HL-60 (cell line): ENCODE measurements at regions not wholly inside any gene's neighbourhood (a gene's known extent, or its start where the extent isn't known, plus 50 kb on each side); places are given as distances from the start of the nearest gene placed in this dataset.

Experiments used
- POLR2AphosphoS5 ChIP-seq: IDR thresholded peaks from 2 replicates; pipeline ENCODE4 v1.6.1; 2012; ENCODE audit warnings: low read depth
- TF ChIP-seq, protein P1 (sequence below): IDR thresholded peaks from one replicate; pipeline ENCODE4 v1.5.1; 2011; ENCODE audit warnings: low read length, control low read depth, inconsistent platforms; ENCODE audit not compliant: insufficient read depth
- TF ChIP-seq, protein P2 (sequence below): IDR thresholded peaks from 2 replicates; pipeline ENCODE4 v1.6.1; 2012; ENCODE audit warnings: low read depth; ENCODE audit not compliant: insufficient replicate concordance

DNA sequence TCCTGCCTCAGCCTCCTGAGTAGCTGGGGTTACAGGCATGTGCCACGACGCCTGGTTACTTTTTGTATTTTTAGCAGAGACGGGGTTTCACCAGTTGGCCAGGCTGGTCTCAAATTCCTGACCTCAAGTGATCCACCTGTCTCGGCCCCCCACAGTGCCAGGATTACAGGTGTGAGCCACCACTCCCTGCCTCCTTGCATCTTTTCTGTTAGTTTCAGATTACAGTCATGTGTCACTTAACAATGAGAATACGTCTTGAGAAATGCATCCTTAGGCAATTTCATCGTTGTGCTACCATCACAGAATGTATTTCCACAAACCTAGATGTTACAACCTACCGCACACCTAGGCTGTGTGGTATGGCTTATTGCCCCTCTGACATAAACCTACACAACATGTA, 180.4 kb downstream of the TM9SF2 start:
- TF ChIP-seq, protein P1, sequence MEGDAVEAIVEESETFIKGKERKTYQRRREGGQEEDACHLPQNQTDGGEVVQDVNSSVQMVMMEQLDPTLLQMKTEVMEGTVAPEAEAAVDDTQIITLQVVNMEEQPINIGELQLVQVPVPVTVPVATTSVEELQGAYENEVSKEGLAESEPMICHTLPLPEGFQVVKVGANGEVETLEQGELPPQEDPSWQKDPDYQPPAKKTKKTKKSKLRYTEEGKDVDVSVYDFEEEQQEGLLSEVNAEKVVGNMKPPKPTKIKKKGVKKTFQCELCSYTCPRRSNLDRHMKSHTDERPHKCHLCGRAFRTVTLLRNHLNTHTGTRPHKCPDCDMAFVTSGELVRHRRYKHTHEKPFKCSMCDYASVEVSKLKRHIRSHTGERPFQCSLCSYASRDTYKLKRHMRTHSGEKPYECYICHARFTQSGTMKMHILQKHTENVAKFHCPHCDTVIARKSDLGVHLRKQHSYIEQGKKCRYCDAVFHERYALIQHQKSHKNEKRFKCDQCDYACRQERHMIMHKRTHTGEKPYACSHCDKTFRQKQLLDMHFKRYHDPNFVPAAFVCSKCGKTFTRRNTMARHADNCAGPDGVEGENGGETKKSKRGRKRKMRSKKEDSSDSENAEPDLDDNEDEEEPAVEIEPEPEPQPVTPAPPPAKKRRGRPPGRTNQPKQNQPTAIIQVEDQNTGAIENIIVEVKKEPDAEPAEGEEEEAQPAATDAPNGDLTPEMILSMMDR, result no peak
- no peak for TF ChIP-seq POLR2AphosphoS5
- TF ChIP-seq, protein P2, sequence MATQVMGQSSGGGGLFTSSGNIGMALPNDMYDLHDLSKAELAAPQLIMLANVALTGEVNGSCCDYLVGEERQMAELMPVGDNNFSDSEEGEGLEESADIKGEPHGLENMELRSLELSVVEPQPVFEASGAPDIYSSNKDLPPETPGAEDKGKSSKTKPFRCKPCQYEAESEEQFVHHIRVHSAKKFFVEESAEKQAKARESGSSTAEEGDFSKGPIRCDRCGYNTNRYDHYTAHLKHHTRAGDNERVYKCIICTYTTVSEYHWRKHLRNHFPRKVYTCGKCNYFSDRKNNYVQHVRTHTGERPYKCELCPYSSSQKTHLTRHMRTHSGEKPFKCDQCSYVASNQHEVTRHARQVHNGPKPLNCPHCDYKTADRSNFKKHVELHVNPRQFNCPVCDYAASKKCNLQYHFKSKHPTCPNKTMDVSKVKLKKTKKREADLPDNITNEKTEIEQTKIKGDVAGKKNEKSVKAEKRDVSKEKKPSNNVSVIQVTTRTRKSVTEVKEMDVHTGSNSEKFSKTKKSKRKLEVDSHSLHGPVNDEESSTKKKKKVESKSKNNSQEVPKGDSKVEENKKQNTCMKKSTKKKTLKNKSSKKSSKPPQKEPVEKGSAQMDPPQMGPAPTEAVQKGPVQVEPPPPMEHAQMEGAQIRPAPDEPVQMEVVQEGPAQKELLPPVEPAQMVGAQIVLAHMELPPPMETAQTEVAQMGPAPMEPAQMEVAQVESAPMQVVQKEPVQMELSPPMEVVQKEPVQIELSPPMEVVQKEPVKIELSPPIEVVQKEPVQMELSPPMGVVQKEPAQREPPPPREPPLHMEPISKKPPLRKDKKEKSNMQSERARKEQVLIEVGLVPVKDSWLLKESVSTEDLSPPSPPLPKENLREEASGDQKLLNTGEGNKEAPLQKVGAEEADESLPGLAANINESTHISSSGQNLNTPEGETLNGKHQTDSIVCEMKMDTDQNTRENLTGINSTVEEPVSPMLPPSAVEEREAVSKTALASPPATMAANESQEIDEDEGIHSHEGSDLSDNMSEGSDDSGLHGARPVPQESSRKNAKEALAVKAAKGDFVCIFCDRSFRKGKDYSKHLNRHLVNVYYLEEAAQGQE, result no peak
